ENCODE measurements at regions not wholly inside any gene's neighbourhood (a gene's known extent, or its start where the extent isn't known, plus 50 kb on each side); places are given as distances from the start of the nearest gene placed in this dataset.

DNA sequence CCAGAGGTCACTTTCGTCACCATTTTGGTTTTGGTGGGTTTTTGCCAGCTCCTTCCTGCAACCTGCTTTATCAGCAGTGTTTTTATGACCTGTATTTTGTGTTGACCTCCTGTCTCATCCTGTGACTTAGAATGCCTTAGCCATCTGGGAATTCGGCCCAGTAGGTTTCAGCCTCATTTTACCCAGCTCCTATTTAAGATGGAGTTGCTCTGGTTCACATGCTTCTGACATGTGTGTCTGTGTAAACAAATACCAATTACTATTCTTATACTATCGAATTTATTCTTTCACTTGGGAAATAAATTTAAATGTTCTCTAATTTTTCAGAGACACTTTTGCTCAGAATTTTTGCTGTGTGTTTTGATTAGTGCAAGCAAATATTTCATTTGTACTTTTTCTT, 1370.3 kb upstream of the MIR17HG start:
- H3K27me3 ChIP-seq: no peaks in the 10 kb centered on the region
- intact Hi-C loops (cut with DNase I; ENCODE audit: low total_unique reads): no loop called here
- DNase-seq (ENCODE audit: low spot score in 2 of 2): no peak
- no peak overlapping the region for H3K27ac ChIP-seq
- no peaks in the 10 kb centered on the region for H3K4me1 ChIP-seq
- H3K36me3 ChIP-seq: peaks cover 4% of the 10 kb centered on the region
- no peaks in the 10 kb centered on the region for H3K9me3 ChIP-seq
- TF ChIP-seq, protein P1, sequence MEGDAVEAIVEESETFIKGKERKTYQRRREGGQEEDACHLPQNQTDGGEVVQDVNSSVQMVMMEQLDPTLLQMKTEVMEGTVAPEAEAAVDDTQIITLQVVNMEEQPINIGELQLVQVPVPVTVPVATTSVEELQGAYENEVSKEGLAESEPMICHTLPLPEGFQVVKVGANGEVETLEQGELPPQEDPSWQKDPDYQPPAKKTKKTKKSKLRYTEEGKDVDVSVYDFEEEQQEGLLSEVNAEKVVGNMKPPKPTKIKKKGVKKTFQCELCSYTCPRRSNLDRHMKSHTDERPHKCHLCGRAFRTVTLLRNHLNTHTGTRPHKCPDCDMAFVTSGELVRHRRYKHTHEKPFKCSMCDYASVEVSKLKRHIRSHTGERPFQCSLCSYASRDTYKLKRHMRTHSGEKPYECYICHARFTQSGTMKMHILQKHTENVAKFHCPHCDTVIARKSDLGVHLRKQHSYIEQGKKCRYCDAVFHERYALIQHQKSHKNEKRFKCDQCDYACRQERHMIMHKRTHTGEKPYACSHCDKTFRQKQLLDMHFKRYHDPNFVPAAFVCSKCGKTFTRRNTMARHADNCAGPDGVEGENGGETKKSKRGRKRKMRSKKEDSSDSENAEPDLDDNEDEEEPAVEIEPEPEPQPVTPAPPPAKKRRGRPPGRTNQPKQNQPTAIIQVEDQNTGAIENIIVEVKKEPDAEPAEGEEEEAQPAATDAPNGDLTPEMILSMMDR (IDR thresholded peaks at IDR 0.05): no peak
- no peak for TF ChIP-seq POLR2A (IDR thresholded peaks at IDR 0.05)
- TF ChIP-seq POLR2AphosphoS5 (IDR thresholded peaks at IDR 0.05): no peak
- H3K4me3 ChIP-seq: no peak overlapping the region

DNA sequence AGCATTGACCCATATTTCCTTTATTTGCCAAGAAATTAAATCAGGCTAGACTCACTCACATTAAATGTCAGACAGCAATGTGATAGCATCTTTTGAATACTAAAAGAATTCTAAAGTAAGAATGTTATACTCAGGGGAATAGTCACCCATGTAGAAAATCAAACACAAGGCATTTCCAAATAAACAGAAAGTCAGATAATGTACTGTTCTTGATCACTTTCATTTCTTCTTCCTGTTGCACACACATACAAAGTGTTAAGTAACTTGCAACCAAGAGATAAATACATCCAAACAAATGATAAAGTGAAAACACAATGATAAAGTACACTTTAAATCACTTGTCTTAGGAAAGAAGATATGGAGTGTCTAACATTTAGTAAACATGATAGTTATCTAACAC, 1366.6 kb upstream of the MIR17HG start:
- Histone ChIP-seq H3K4me1 (no peaks in the 10 kb centered on the region), H3K27ac (no peak overlapping the region), H3K36me3 (peaks cover 4% of the 10 kb centered on the region), H3K27me3 (no peaks in the 10 kb centered on the region), H3K9me3 (no peaks in the 10 kb centered on the region), H3K4me3 (no peak overlapping the region)
- intact Hi-C loops (cut with DNase I; ENCODE audit: low total_unique reads): no loop called here
- TF ChIP-seq POLR2AphosphoS5 (IDR thresholded peaks at IDR 0.05) (no peak), POLR2A (IDR thresholded peaks at IDR 0.05) (no peak)
- TF ChIP-seq, protein P1 (IDR thresholded peaks at IDR 0.05): no peak
- DNase-seq (ENCODE audit: low spot score in 2 of 2): no peak

DNA sequence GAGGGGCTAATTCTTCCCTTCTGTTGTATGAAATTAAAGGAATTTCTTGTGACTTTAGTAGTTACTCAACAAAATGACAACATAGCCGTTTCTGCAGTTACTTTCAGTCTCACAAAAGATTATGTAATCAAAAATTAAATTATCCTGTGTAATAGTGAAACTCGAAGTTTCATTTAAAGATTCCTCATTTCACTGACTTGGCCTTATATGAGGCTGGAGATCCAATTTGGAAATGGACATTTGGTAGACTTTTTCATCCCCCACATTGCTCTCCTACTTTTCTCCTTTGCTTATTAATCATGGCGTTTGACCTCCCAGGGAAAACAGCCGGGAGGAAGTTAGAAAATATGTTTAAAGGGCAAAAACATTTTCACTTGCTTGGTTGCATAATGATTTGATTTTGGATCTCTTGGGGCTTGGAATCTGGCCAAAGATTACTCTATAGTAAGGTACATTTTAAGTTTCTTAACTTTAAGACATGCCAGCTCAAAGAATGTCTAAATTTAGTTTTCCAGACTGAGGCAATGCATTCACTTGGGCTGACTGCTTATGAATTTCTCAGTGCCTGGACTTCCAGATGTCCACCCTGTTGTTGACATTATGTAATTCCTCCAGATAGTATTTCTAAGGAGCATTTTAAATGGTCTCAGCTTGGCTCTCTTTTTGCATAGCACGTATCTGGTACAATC, 1364.9 kb upstream of the MIR17HG start:
- Histone ChIP-seq H3K27ac (no peak overlapping the region), H3K4me3 (no peak overlapping the region), H3K9me3 (no peaks in the 10 kb centered on the region), H3K4me1 (no peaks in the 10 kb centered on the region), H3K27me3 (no peaks in the 10 kb centered on the region), H3K36me3 (peaks cover 4% of the 10 kb centered on the region)
- no peak for DNase-seq (ENCODE audit: low spot score in 2 of 2)
- no peak for TF ChIP-seq POLR2AphosphoS5 (IDR thresholded peaks at IDR 0.05)
- no peak for TF ChIP-seq POLR2A (IDR thresholded peaks at IDR 0.05)
- TF ChIP-seq, protein P1 (IDR thresholded peaks at IDR 0.05): no peak
- intact Hi-C loops (cut with DNase I; ENCODE audit: low total_unique reads): no loop called here

DNA sequence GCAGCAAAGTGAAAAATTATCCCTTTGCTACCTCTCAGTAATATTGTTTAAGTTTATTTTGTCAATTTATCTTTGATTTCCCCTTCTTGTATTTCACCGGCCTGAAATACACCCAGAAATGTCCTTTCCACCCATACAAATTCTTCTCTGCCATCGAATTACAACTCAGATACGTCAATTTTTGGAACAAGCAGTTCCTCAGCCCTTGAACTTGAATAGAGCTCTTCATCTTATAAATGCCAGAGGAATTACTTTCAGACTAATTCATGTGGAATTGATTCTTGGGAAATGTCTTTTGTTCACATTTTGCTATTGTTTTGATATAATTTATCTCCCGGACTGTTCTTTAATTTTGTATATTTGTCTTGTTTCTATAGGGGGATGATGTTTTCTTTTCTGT, 1359.3 kb upstream of the MIR17HG start:
- intact Hi-C loops (cut with DNase I; ENCODE audit: low total_unique reads): no loop called here
- H3K27me3 ChIP-seq: no peaks in the 10 kb centered on the region
- no peaks in the 10 kb centered on the region for H3K4me1 ChIP-seq
- H3K27ac ChIP-seq: no peak overlapping the region
- DNase-seq (ENCODE audit: low spot score in 2 of 2): no peak
- H3K4me3 ChIP-seq: no peak overlapping the region
- H3K9me3 ChIP-seq: no peaks in the 10 kb centered on the region
- no peaks in the 10 kb centered on the region for H3K36me3 ChIP-seq
- no peak for TF ChIP-seq POLR2A (IDR thresholded peaks at IDR 0.05)
- TF ChIP-seq POLR2AphosphoS5 (IDR thresholded peaks at IDR 0.05): no peak
- TF ChIP-seq, protein P1 (IDR thresholded peaks at IDR 0.05): no peak

DNA sequence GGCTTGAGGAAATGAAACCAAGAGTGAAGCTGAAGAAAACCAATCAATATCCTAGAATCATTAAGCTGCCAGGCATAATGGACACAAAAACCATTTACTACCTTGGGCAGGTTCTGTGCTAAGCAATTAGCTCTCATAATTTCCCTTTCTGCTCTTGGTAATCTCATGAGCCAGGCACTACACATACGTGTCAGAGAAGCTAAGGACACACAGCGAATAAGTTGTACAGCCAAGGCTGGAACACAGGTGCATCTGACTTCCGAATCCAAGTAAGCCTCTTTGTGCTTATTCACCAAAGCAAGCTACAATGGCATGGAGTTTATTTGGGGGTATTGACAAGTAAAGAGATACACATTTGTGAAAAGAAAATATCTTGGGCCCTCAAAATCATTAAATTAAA, 1343.9 kb upstream of the MIR17HG start:
- DNase-seq (ENCODE audit: low spot score in 2 of 2): no peak
- intact Hi-C loops (cut with DNase I; ENCODE audit: low total_unique reads): loop anchor here (10.0 kb wide), 1 partner anchor 981 kb away; no protein-coding TSS in a partner anchor
- peaks cover 0 to 12% of the 10 kb centered on the region in 2 donors for H3K9me3 ChIP-seq
- no peaks in the 10 kb centered on the region for H3K4me1 ChIP-seq
- no peak overlapping the region for H3K4me3 ChIP-seq
- no peak overlapping the region for H3K27ac ChIP-seq
- no peaks in the 10 kb centered on the region for H3K36me3 ChIP-seq
- TF ChIP-seq POLR2AphosphoS5 (IDR thresholded peaks at IDR 0.05) (no peak), POLR2A (IDR thresholded peaks at IDR 0.05) (no peak)
- no peaks in the 10 kb centered on the region for H3K27me3 ChIP-seq
